ENCODE measurements at regions not wholly inside any gene's neighbourhood (a gene's known extent, or its start where the extent isn't known, plus 50 kb on each side); places are given as distances from the start of the nearest gene placed in this dataset.

GRCh38 chr11:71147331-71147730 is 105.0 kb downstream of the SHANK2 start:
- TF ChIP-seq CTCF (IDR thresholded peaks at IDR 0.05) (no peak), POLR2A (IDR thresholded peaks at IDR 0.05) (no peak), POLR2AphosphoS5 (IDR thresholded peaks at IDR 0.05) (no peak), EP300 (IDR thresholded peaks at IDR 0.05; ENCODE audit: low read depth) (no peak)
- Histone ChIP-seq H3K4me1 (no peaks in the 10 kb centered on the region), H3K4me3 (no peak overlapping the region), H3K36me3 (no peaks in the 10 kb centered on the region), H3K27me3 (no peaks in the 10 kb centered on the region), H3K27ac (no peak overlapping the region), H3K9me3 (no peaks in the 10 kb centered on the region)
- intact Hi-C loops (cut with DNase I; ENCODE audit: low total_unique reads) (no loop called here), in situ Hi-C loops (cut with MboI; ENCODE audit: low pct_ligation_motif_present in 1 of 4, low pct_unique_long_range_greater_than_20kb in 1 of 4, low sequenced_read_pairs in 3 of 4) (no loop called here)
- no peak for DNase-seq
- WGBS, 2 donors (ENCODE audit: low coverage in 1 of 2) = 91 to 100% methylated on average over 2 to 14 of the region's 14 CpGs

GRCh38 chr11:71146846-71147245 is 105.5 kb downstream of the SHANK2 start:
- in situ Hi-C loops (cut with MboI; ENCODE audit: low pct_ligation_motif_present in 1 of 4, low pct_unique_long_range_greater_than_20kb in 1 of 4, low sequenced_read_pairs in 3 of 4) = no loop called here
- TF ChIP-seq POLR2A (IDR thresholded peaks at IDR 0.05) = no peak
- TF ChIP-seq CTCF (IDR thresholded peaks at IDR 0.05) = no peak
- no peak for TF ChIP-seq EP300 (IDR thresholded peaks at IDR 0.05; ENCODE audit: low read depth)
- no peak for TF ChIP-seq POLR2AphosphoS5 (IDR thresholded peaks at IDR 0.05)
- Histone ChIP-seq H3K9me3 (no peaks in the 10 kb centered on the region), H3K36me3 (no peaks in the 10 kb centered on the region), H3K27ac (no peak overlapping the region), H3K27me3 (no peaks in the 10 kb centered on the region), H3K4me1 (no peaks in the 10 kb centered on the region), H3K4me3 (no peak overlapping the region)
- intact Hi-C loops (cut with DNase I; ENCODE audit: low total_unique reads) = no loop called here
- DNase-seq = no peak
- WGBS, 2 donors (ENCODE audit: low coverage in 1 of 2) = 92% methylated on average over 20 of the region's 20 CpGs; no CpG with 5 or more reads in 1 of the 2 donors

GRCh38 chr11:71145988-71146824 is 106.2 kb downstream of the SHANK2 start:
- no peak overlapping the region for H3K27ac ChIP-seq

GRCh38 chr11:71145368-71145767 is 107.0 kb downstream of the SHANK2 start:
- no peaks in the 10 kb centered on the region for H3K27me3 ChIP-seq
- H3K27ac ChIP-seq = no peak overlapping the region
- in situ Hi-C loops (cut with MboI; ENCODE audit: low pct_ligation_motif_present in 1 of 4, low pct_unique_long_range_greater_than_20kb in 1 of 4, low sequenced_read_pairs in 3 of 4) (no loop called here), intact Hi-C loops (cut with DNase I; ENCODE audit: low total_unique reads) (no loop called here)
- no peaks in the 10 kb centered on the region for H3K9me3 ChIP-seq
- no peak overlapping the region for H3K4me3 ChIP-seq
- H3K4me1 ChIP-seq = no peaks in the 10 kb centered on the region
- 88% methylated on average over 9 of the region's 9 CpGs; no CpG with 5 or more reads in 1 of the 2 donors for WGBS, 2 donors (ENCODE audit: low coverage in 1 of 2)
- H3K36me3 ChIP-seq = no peaks in the 10 kb centered on the region
- DNase-seq = no peak
- no peak for TF ChIP-seq CTCF (IDR thresholded peaks at IDR 0.05)
- no peak for TF ChIP-seq POLR2A (IDR thresholded peaks at IDR 0.05)
- TF ChIP-seq EP300 (IDR thresholded peaks at IDR 0.05; ENCODE audit: low read depth) = no peak
- TF ChIP-seq POLR2AphosphoS5 (IDR thresholded peaks at IDR 0.05) = no peak

More at GRCh38 chr11:71145988-71146824, 106.2 kb downstream of the SHANK2 start:
- Histone ChIP-seq H3K9me3 (no peaks in the 10 kb centered on the region), H3K4me1 (no peaks in the 10 kb centered on the region), H3K36me3 (no peaks in the 10 kb centered on the region), H3K4me3 (no peak overlapping the region), H3K27me3 (no peaks in the 10 kb centered on the region)
- TF ChIP-seq CTCF (IDR thresholded peaks at IDR 0.05) = no peak
- no peak for TF ChIP-seq POLR2A (IDR thresholded peaks at IDR 0.05)
- TF ChIP-seq POLR2AphosphoS5 (IDR thresholded peaks at IDR 0.05) = no peak
- TF ChIP-seq EP300 (IDR thresholded peaks at IDR 0.05; ENCODE audit: low read depth) = no peak
- intact Hi-C loops (cut with DNase I; ENCODE audit: low total_unique reads) (no loop called here), in situ Hi-C loops (cut with MboI; ENCODE audit: low pct_ligation_motif_present in 1 of 4, low pct_unique_long_range_greater_than_20kb in 1 of 4, low sequenced_read_pairs in 3 of 4) (no loop called here)
- WGBS, 2 donors (ENCODE audit: low coverage in 1 of 2) = 77 to 80% methylated on average over 9 to 24 of the region's 24 CpGs
- DNase-seq = no peak

Data from transverse colon (tissue), 4 donors.